C4-2B (cell line): ENCODE measurements at regions not wholly inside any gene's neighbourhood (a gene's known extent, or its start where the extent isn't known, plus 50 kb on each side); places are given as distances from the start of the nearest gene placed in this dataset.

Experiments used
- CTCF ChIP-seq: fragments of 450-650 bp; conservative IDR thresholded peaks from 2 replicates; pipeline ENCODE4 v1.5.1; 2017; ENCODE audit warnings: mild to moderate bottlenecking
- ZFX ChIP-seq: fragments of 450-650 bp; IDR thresholded peaks from 2 replicates; pipeline ENCODE4 v1.6.1; 2017

DNA sequence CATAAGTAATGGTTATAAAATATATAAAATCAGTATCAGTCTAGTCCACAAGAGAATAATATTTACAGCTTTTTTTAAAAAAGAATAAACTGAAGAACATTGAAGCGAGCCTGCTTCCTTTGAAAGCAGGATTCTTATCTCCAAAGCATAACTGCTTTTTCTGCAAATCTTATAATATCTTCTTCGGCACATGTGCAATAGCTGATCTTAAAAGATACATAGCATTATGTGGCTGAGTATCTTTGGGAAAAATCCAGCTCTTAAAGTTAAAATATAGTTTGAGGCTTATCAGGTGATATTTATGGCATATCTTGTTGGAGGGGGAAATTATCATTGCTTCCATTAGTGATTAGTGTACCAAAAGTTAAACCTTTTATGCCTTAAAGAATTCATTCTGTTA is 523.9 kb upstream of the ADGRL4 start:
- TF ChIP-seq CTCF = no peak
- no peak for TF ChIP-seq ZFX
